ENCODE measurements at regions not wholly inside any gene's neighbourhood (a gene's known extent, or its start where the extent isn't known, plus 50 kb on each side); places are given as distances from the start of the nearest gene placed in this dataset.

- TF ChIP-seq CTCF (IDR thresholded peaks at IDR 0.05) (no peak), ELK1 (IDR thresholded peaks at IDR 0.05; ENCODE audit: low read depth, low read length) (no peak)
Observed at GRCh38 chr19:20279516-20279915, 112.5 kb downstream of the ZNF486 start.
